Fibroblast of gingiva (primary cell): ENCODE measurements at regions not wholly inside any gene's neighbourhood (a gene's known extent, or its start where the extent isn't known, plus 50 kb on each side); places are given as distances from the start of the nearest gene placed in this dataset.

Experiments
- DNase-seq: peaks from one replicate; pipeline ENCODE4 v3.0.0-alpha.2; 2011; ENCODE audit warnings: low read depth

GRCh38 chr3:184659797-184660301 lies 52.0 kb downstream of the MAGEF1 start:
- no peak for DNase-seq

GRCh38 chr3:184658223-184658928 lies 53.5 kb downstream of the MAGEF1 start:
- DNase-seq: no peak

GRCh38 chr3:184656829-184657681 lies 54.8 kb downstream of the MAGEF1 start:
- DNase-seq: no peak

GRCh38 chr3:184656458-184656828 lies 55.4 kb downstream of the MAGEF1 start:
- DNase-seq: no peak

DNA sequence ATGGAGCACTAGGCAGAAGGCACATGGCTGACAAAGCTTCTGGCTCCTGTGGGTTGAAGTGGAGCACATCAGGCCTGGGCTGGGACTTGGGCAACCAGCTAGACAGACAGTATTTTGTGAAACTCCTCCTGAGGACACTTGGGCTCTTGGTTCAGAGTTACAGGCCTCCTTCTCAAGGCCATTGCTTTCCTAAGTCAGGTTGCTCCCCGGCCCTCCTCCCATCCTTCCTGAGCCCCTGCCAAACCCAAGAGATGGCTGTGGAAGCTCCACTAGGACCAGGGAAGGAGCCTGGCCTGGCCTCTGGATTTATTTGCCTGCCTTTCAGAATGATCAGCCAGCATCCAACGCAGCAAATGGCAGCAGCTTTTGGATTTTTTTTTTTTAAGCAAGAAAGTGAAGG lies 56.3 kb downstream of the MAGEF1 start:
- DNase-seq: no peak

DNA sequence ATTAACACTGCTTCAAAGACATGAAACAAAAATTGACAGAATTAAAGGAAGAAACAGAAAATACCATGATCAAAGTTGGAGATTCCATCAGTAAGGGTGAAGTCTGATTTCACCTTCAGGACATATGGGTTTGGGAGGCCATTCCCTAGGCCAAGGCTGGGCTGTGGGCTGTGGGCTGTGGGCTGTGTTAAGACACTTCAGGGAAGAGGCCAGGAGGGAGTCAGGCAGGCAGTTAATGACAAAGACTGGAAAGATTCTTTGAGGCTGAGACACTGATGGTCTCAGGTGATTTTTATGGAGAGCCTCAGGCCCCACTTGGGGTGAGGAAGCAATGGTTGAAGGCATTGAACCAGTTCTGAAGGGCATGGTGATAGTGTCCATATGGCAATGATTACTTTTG lies 57.5 kb downstream of the MAGEF1 start:
- no peak for DNase-seq

- no peak for DNase-seq
Measured at GRCh38 chr3:184652465-184652864, 59.4 kb downstream of the MAGEF1 start.

DNA sequence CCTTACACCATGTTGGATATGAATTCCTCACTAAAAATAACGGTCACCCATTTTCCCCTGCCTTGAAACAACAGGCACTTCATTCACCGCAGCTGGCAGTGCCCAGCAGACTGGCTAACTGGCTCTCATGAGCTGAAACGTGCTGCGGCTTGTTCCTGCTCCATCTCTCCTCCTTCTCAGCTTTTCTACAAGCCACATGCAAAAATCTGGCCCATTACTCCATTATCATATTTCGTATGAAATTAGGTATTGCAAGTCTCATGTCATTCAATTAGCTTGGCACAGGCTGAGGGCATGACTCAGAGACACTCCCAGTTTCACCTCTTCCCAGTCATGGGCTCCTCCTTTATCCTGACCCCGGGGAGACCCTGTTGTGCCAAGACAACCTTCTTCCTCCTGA lies 60.0 kb downstream of the MAGEF1 start:
- no peak for DNase-seq

GRCh38 chr3:184648636-184649035 lies 63.2 kb downstream of the MAGEF1 start:
- no peak for DNase-seq

GRCh38 chr3:184647405-184647936 lies 64.4 kb downstream of the MAGEF1 start:
- DNase-seq: no peak

DNA sequence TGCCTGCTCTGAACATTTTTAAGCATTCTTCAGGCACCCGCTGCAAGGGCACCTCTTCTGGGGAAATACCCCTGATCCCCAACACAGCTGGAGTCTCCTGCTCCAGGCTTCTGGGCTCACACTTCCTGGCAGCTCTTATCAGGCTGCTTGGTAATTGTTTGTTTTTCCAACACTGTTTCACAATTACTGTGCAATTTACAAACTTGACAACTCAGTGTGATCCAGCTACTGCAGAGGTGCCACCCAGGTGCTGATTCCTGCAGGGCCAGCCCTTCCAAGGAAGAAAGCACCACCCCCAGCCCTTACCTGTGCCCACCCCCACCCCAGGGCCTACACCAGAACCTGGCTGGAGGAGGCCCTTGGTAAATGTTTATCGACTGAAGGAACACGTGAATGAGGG lies 66.5 kb downstream of the MAGEF1 start:
- no peak for DNase-seq

DNA sequence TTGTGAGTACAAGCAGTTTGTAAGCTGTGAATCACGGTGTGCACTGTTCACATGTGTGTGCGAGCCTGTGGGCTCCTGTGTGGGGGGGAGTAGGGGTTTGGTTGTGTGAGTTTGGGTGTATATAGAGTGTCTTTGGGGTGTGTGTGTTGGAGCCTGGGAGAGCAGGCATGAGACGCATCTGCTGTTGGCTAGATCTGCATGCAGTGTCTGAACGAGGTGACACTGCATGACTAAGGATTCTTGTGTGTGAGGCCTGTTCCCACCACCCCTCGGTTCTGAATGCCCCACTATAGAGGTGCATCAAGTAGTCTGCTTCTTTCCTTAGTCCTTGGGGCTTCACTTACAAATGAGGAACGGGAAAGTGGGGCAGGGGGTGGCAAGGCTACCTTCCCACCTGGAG lies 68.4 kb downstream of the MAGEF1 start:
- no peak for DNase-seq

- DNase-seq: no peak
Measured at GRCh38 chr3:184642631-184643285, 69.1 kb downstream of the MAGEF1 start.

- DNase-seq: no peak
Measured at GRCh38 chr3:184641430-184641829, 70.4 kb downstream of the MAGEF1 start.

GRCh38 chr3:184639351-184639750 lies 72.5 kb downstream of the MAGEF1 start:
- DNase-seq: no peak

DNA sequence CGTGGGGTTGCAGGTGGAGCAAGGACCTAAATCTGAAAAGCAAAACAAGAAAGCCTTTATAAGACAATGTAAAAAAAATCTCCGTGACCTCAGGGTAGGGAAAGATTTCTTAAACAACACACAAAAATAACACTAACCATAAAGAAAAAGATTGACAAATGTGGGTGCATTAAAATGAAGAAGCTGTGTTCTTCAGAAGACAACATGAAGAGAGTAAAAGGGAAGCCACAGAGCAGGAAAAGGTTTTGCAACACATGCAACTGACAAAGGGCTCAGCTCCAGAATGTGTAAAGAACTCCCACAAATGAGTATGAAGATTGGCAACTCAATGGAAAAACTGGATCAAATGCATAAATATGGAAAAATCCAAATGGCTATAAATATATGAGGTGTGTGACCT lies 74.2 kb downstream of the MAGEF1 start:
- no peak for DNase-seq

DNA sequence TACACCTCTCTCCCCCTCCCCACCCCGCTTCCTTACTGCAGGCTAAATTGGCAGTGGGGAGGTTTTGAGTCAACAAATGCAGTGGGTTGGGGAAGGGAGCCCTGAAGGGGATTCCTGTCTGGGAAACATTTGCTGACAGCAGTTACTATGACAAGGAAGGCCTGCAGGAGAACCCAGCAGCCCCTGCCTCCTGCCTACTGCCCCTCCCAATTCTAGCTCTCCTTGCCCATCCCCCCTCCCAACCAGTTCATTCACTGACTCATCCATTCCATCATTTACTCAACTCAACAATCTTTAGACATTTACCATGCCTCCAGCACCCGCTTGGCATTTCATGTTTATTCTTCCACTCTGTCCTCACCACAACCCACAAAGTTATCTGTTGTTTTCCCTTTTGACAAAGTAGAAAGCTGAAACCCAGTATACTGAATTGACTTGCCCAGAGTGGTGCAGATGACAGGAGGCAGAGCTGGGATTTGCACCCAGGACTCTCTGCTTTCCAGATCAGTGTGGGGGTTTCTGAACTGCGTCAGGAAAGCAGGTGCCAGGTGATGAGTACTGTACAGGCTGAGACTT lies 75.0 kb downstream of the MAGEF1 start:
- peak; percentile 49 for DNase-seq

GRCh38 chr3:184635774-184636173 lies 74.2 kb downstream of the EPHB3 start:
- DNase-seq: no peak

DNA sequence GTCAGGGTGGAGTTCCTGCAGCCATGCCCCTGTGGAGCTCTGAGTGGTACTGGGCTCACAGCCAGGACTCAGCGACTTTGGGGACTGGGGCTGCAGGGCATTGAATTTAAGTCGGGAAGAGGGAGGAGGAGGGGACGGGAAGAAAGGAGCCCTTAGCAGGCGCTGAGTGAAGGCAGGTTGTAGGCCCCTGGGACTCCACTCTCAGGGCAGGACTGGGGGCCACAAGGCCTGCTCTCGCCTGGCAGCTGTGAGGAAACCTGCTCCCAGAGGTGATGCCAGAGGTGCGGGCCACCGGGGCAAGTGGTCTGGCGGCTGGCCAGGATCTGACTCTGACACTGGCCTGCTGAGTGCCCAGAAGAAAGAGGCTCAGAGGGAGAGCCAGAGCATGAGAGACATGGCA lies 73.5 kb downstream of the EPHB3 start:
- DNase-seq: no peak

GRCh38 chr3:184633237-184633579 lies 71.6 kb downstream of the EPHB3 start:
- no peak for DNase-seq

- no peak for DNase-seq
Measured at GRCh38 chr3:184632551-184633236, 71.1 kb downstream of the EPHB3 start.
